ENCODE measurements at regions not wholly inside any gene's neighbourhood (a gene's known extent, or its start where the extent isn't known, plus 50 kb on each side); places are given as distances from the start of the nearest gene placed in this dataset.
"Not testable (repeated sequence)": the region's sequence is repeated elsewhere in the genome, so short reads cannot be mapped to it uniquely, and the experiment has no call there.

GRCh38 chr22:19608003-19608690, 83.9 kb upstream of the CLDN5 start:
- H3K4me1 Mint-ChIP-seq (ENCODE audit: low read depth) = no peaks in the 10 kb centered on the region
- no peak for TF ChIP-seq CTCF (IDR thresholded peaks at IDR 0.05)
- DNase-seq = no peak
- peaks cover 62% of the 10 kb centered on the region for H3K27me3 Mint-ChIP-seq (ENCODE audit: insufficient read depth)
- H3K9me3 Mint-ChIP-seq = no peaks in the 10 kb centered on the region
- no peak overlapping the region for H3K4me3 Mint-ChIP-seq
- H3K27ac Mint-ChIP-seq = no peak overlapping the region
- H3K36me3 Mint-ChIP-seq (ENCODE audit: low read depth) = no peaks in the 10 kb centered on the region

GRCh38 chr22:19609753-19610152, 85.5 kb upstream of the CLDN5 start:
- H3K4me3 Mint-ChIP-seq; H3K36me3 Mint-ChIP-seq (ENCODE audit: low read depth); H3K4me1 Mint-ChIP-seq (ENCODE audit: low read depth); H3K27ac Mint-ChIP-seq; H3K9me3 Mint-ChIP-seq; DNase-seq: not testable (repeated sequence)
- peaks cover 59% of the 10 kb centered on the region for H3K27me3 Mint-ChIP-seq (ENCODE audit: insufficient read depth)

DNA sequence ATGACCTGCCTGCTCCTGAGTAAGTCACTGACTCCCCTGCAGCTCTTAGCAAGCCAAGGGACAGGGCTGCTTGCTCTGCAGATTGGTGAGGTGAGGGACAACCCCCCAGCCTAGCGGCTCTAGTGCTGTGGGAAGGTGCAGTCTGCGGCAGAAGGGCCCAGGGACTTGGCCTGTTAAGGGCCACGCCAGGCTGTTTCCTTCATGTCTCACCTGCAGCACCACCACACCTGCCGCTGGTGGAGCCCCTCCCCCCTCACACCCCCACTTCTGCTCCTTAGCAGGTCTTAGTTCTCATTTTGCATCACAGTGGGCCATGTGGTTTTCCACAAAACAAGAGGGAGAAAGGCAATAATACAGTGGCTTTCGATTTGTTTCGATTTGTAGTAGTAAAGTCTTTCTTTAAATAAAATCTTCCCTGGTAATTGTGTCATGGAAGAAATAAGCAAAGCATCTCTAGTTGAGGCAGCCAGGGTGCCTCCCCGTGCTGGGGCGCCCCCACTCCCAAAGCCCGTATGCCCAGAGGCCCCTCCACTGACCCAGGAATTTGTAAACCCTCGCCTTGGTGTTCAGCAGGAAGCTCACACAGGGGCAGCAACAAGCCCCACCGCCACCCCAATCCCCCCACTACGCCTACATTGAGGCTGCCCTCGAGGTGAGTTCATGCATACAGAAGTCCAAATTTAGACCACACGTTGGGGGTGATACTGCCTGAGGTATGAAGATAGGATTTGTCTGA, 86.5 kb upstream of the CLDN5 start:
- Mint-ChIP-seq H3K4me3 (no peak overlapping the region), H3K4me1 (ENCODE audit: low read depth) (no peaks in the 10 kb centered on the region), H3K27ac (no peak overlapping the region), H3K9me3 (no peaks in the 10 kb centered on the region), H3K36me3 (ENCODE audit: low read depth) (no peaks in the 10 kb centered on the region), H3K27me3 (ENCODE audit: insufficient read depth) (peaks cover 56% of the 10 kb centered on the region)
- no peak for TF ChIP-seq CTCF (IDR thresholded peaks at IDR 0.05)
- no peak for DNase-seq

DNA sequence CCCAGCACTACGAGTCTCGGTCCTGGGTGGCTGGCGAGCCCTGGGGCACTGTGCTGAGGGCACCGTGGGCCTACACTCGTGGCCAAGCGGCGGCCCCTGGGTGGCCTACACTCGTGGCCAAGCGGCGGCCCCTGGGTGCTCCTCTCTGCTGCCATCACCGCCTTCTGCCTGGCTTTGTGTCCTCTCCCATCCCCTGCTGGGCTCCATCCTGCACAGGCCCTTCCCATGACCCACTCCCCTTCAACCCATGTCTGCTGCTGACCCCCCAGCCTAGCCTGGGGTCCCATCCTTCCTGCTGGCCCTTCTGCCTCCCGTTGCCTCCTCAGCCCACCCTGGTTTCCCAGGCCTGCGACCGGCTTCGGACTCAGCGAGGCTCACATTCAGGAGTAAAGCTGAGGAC, 87.4 kb upstream of the CLDN5 start:
- Mint-ChIP-seq H3K4me1 (ENCODE audit: low read depth) (no peaks in the 10 kb centered on the region), H3K27me3 (ENCODE audit: insufficient read depth) (peaks cover 52% of the 10 kb centered on the region), H3K9me3 (no peaks in the 10 kb centered on the region), H3K4me3 (no peak overlapping the region), H3K27ac (no peak overlapping the region), H3K36me3 (ENCODE audit: low read depth) (no peaks in the 10 kb centered on the region)
- no peak for DNase-seq
- TF ChIP-seq CTCF (IDR thresholded peaks at IDR 0.05) = no peak

GRCh38 chr22:19612866-19613572, 88.8 kb upstream of the CLDN5 start:
- Mint-ChIP-seq H3K4me1 (ENCODE audit: low read depth) (no peaks in the 10 kb centered on the region), H3K36me3 (ENCODE audit: low read depth) (no peaks in the 10 kb centered on the region), H3K4me3 (no peak overlapping the region), H3K9me3 (no peaks in the 10 kb centered on the region), H3K27ac (no peak overlapping the region), H3K27me3 (ENCODE audit: insufficient read depth) (peaks cover 44% of the 10 kb centered on the region)
- no peak for TF ChIP-seq CTCF (IDR thresholded peaks at IDR 0.05)
- DNase-seq = no peak

DNA sequence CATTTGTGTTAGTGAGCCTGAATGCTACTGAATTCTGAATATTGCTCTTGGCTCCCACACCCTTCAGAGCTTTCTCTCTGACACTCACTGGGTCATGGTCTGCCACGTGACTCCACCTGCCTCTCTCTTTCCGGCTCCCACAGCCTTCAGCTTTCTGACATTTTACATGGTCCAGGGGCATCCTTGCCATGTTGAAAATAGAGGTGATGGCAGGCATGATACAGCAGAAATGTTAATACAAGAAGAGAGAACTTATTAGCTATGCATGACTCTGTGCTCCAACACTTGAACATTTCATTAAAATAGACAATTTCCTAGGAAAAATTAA, 90.3 kb upstream of the CLDN5 start:
- Mint-ChIP-seq H3K4me1 (ENCODE audit: low read depth) (no peaks in the 10 kb centered on the region), H3K36me3 (ENCODE audit: low read depth) (no peaks in the 10 kb centered on the region), H3K27me3 (ENCODE audit: insufficient read depth) (peaks cover 37% of the 10 kb centered on the region), H3K27ac (no peak overlapping the region), H3K4me3 (no peak overlapping the region), H3K9me3 (no peaks in the 10 kb centered on the region)
- DNase-seq = no peak
- TF ChIP-seq CTCF (IDR thresholded peaks at IDR 0.05) = no peak
